H9 (cell line): ENCODE measurements at regions not wholly inside any gene's neighbourhood (a gene's known extent, or its start where the extent isn't known, plus 50 kb on each side); places are given as distances from the start of the nearest gene placed in this dataset.

ENCODE experiments used
- DNase-seq: peaks from one replicate; pipeline ENCODE4 v3.0.0-alpha.2; 2017
- H2AFZ ChIP-seq: one replicate; pipeline ENCODE4 v1.6.1; 2013; ENCODE audit warnings: mild to moderate bottlenecking, low read length, control low read depth, moderate library complexity
- H2AK5ac ChIP-seq: 2 replicates; pipeline ENCODE4 v1.6.1; 2013; ENCODE audit warnings: low read length, control low read depth, mixed read lengths; ENCODE audit not compliant: insufficient read length
- H2BK120ac ChIP-seq: one replicate; pipeline ENCODE4 v1.6.1; 2013; ENCODE audit warnings: low read depth, mild to moderate bottlenecking, low read length, control low read depth, inconsistent platforms; ENCODE audit not compliant: poor library complexity, severe bottlenecking
- H2BK12ac ChIP-seq: 2 replicates; pipeline ENCODE4 v1.6.1; 2013; ENCODE audit warnings: low read length, control low read depth, mixed read lengths, low read depth; ENCODE audit not compliant: insufficient read length
- H2BK15ac ChIP-seq: 2 replicates; pipeline ENCODE4 v1.6.1; 2013; ENCODE audit warnings: low read depth, low read length, control low read depth
- H2BK20ac ChIP-seq: one replicate; pipeline ENCODE4 v1.6.1; 2013; ENCODE audit warnings: low read depth, mild to moderate bottlenecking, low read length, control low read depth, inconsistent platforms; ENCODE audit not compliant: poor library complexity, severe bottlenecking
- H2BK5ac ChIP-seq: 2 replicates; pipeline ENCODE4 v1.6.1; 2013; ENCODE audit warnings: low read length, control low read depth, mixed read lengths; ENCODE audit not compliant: insufficient read length
- H3K14ac ChIP-seq: 2 replicates; pipeline ENCODE4 v1.6.1; 2013; ENCODE audit warnings: low read length, control low read depth; ENCODE audit not compliant: insufficient read depth
- H3K18ac ChIP-seq: 2 replicates; pipeline ENCODE4 v1.6.1; 2013; ENCODE audit warnings: low read depth, mild to moderate bottlenecking, mixed read lengths, low read length, control low read depth; ENCODE audit not compliant: insufficient read length
- H3K23ac ChIP-seq: 2 replicates; pipeline ENCODE4 v1.6.1; 2013; ENCODE audit warnings: low read length, control low read depth, mixed read lengths, low read depth; ENCODE audit not compliant: insufficient read length
- H3K23me2 ChIP-seq: 2 replicates; pipeline ENCODE4 v1.6.1; 2013; ENCODE audit warnings: low read depth, mild to moderate bottlenecking, mixed read lengths, low read length, control low read depth; ENCODE audit not compliant: insufficient read length, poor library complexity, severe bottlenecking
- H3K27ac ChIP-seq: 2 replicates; pipeline ENCODE4 v1.5.1; 2013; ENCODE audit warnings: low read length, control low read depth, mixed read lengths, low read depth; ENCODE audit not compliant: insufficient read length
- H3K27me3 ChIP-seq: 2 replicates; pipeline ENCODE4 v1.6.1; 2013; ENCODE audit warnings: low read length, control low read depth, inconsistent platforms; ENCODE audit not compliant: insufficient read depth
- H3K4ac ChIP-seq: 2 replicates; pipeline ENCODE4 v1.6.1; 2013; ENCODE audit warnings: low read depth, mild to moderate bottlenecking, control low read depth, inconsistent platforms, low read length, moderate library complexity
- H3K4me1 ChIP-seq: 2 replicates; pipeline ENCODE4 v1.6.1; 2013; ENCODE audit warnings: low read length, control low read depth, inconsistent platforms; ENCODE audit not compliant: insufficient read depth
- H3K4me2 ChIP-seq: 2 replicates; pipeline ENCODE4 v1.6.1; 2013; ENCODE audit warnings: low read length, control low read depth, mixed read lengths; ENCODE audit not compliant: insufficient read length, insufficient read depth
- H3K56ac ChIP-seq: 2 replicates; pipeline ENCODE4 v1.6.1; 2013; ENCODE audit warnings: low read depth, mild to moderate bottlenecking, mixed read lengths, low read length, control low read depth; ENCODE audit not compliant: insufficient read length
- H3K79me1 ChIP-seq: 2 replicates; pipeline ENCODE4 v1.6.1; 2013; ENCODE audit warnings: low read depth, mild to moderate bottlenecking, moderate library complexity, low read length, control low read depth, inconsistent platforms; ENCODE audit not compliant: insufficient read depth, poor library complexity, severe bottlenecking
- H3K79me2 ChIP-seq: 2 replicates; pipeline ENCODE4 v1.6.1; 2013; ENCODE audit warnings: low read length, control low read depth, inconsistent platforms; ENCODE audit not compliant: insufficient read depth
- H3K9ac ChIP-seq: 2 replicates; pipeline ENCODE4 v1.6.1; 2013; ENCODE audit warnings: low read length, control low read depth, mixed read lengths; ENCODE audit not compliant: insufficient read length; ENCODE audit errors: extremely low read depth
- H3K9me3 ChIP-seq: one replicate; pipeline ENCODE4 v1.6.1; 2013; ENCODE audit warnings: low read depth, low read length, inconsistent platforms; ENCODE audit not compliant: control insufficient read depth
- H3T11ph ChIP-seq: one replicate; pipeline ENCODE4 v1.6.1; 2013; ENCODE audit warnings: mild to moderate bottlenecking, low read length, control low read depth, inconsistent platforms
- H4K20me1 ChIP-seq: one replicate; pipeline ENCODE4 v1.6.1; 2013; ENCODE audit not compliant: control insufficient read depth, insufficient read length, insufficient read depth
- H4K5ac ChIP-seq: 2 replicates; pipeline ENCODE4 v1.6.1; 2013; ENCODE audit warnings: low read depth, mild to moderate bottlenecking, mixed read lengths, low read length, control low read depth; ENCODE audit not compliant: insufficient read length
- H4K8ac ChIP-seq: replicated peaks from 2 replicates; pipeline ENCODE4 v1.6.1; 2013; ENCODE audit warnings: low read length, control low read depth, mixed read lengths, low read depth; ENCODE audit not compliant: insufficient read length
- H4K91ac ChIP-seq: 2 replicates; pipeline ENCODE4 v1.6.1; 2013; ENCODE audit warnings: low read depth, mild to moderate bottlenecking, moderate library complexity, mixed read lengths, low read length, control low read depth; ENCODE audit not compliant: insufficient read length
- H3K27ac Mint-ChIP-seq, 3 experiments: 2 replicates in 2 of 3; 3 replicates in 1 of 3; pipeline ENCODE4 v1.8.0; 2020 to 2021; ENCODE audit warnings: mixed read lengths in 3 of 3, mild to moderate bottlenecking in 1 of 3, moderate library complexity in 1 of 3
- H3K27me3 Mint-ChIP-seq: 2 replicates; pipeline ENCODE4 v1.8.0; 2021; ENCODE audit warnings: low read depth, mild to moderate bottlenecking, moderate library complexity, mixed read lengths
- H3K36me3 Mint-ChIP-seq, 3 experiments: 2 replicates in 2 of 3; 3 replicates in 1 of 3; pipeline ENCODE4 v1.8.0; 2020 to 2021; ENCODE audit warnings: low read depth in 3 of 3, mixed read lengths in 3 of 3; ENCODE audit not compliant: insufficient read depth in 1 of 3
- H3K4me1 Mint-ChIP-seq, 2 experiments: 2 replicates each; pipeline ENCODE4 v1.8.0; 2020; ENCODE audit warnings: mixed read lengths in 2 of 2
- H3K4me3 Mint-ChIP-seq, 2 experiments: 2 replicates in 1 of 2; 3 replicates in 1 of 2; pipeline ENCODE4 v1.8.0; 2020 to 2021; ENCODE audit warnings: mild to moderate bottlenecking in 2 of 2, mixed read lengths in 2 of 2, moderate library complexity in 1 of 2
- H3K9me3 Mint-ChIP-seq, 2 experiments: 2 replicates in 1 of 2; 3 replicates in 1 of 2; pipeline ENCODE4 v1.8.0; 2020; ENCODE audit warnings: mild to moderate bottlenecking in 2 of 2, mixed read lengths in 2 of 2, moderate library complexity in 1 of 2
- CTCF ChIP-seq: fragments of 200-600 bp; sonication (generic); conservative IDR thresholded peaks from 3 replicates; pipeline ENCODE4 v1.8.0; 2021; ENCODE audit warnings: antibody characterized with exemption, mild to moderate bottlenecking
- WGBS: extraction: QIAGEN DNeasy Blood & Tissue Kit; methylation state at CpG from one replicate; pipeline ENCODE4 v1.1.7; 2013; ENCODE audit warnings: missing lambda C conversion rate, low lambda C conversion rate, mixed read lengths; ENCODE audit not compliant: insufficient read length; ENCODE audit errors: extremely low coverage; 5-methylcytosine and 5-hydroxymethylcytosine counted together

- Histone ChIP-seq H3K4me1 (no peaks in the 10 kb centered on the region), H3K79me1 (no peaks in the 10 kb centered on the region), H2BK20ac (no peak overlapping the region), H3K56ac (no peak overlapping the region), H3K14ac (no peak overlapping the region), H3K27me3 (no peaks in the 10 kb centered on the region), H2BK5ac (no peak overlapping the region), H4K91ac (no peak overlapping the region), H4K8ac (no peak overlapping the region), H3K18ac (no peak overlapping the region), H3K9ac (no peak overlapping the region), H4K20me1 (no peaks in the 10 kb centered on the region), H3K4ac (no peak overlapping the region), H3T11ph (no peak overlapping the region), H2BK12ac (no peak overlapping the region), H4K5ac (no peak overlapping the region), H3K79me2 (no peaks in the 10 kb centered on the region), H2BK120ac (no peak overlapping the region), H3K27ac (no peak overlapping the region), H3K9me3 (no peaks in the 10 kb centered on the region), H3K23me2 (no peaks in the 10 kb centered on the region), H2AFZ (no peak overlapping the region), H2BK15ac (no peak overlapping the region), H2AK5ac (no peak overlapping the region), H3K23ac (no peak overlapping the region), H3K4me2 (no peak overlapping the region)
- Mint-ChIP-seq H3K9me3 (no peaks in the 10 kb centered on the region), H3K4me1 (no peaks in the 10 kb centered on the region), H3K4me3 (no peak overlapping the region), H3K27me3 (no peaks in the 10 kb centered on the region), H3K36me3 (no peaks in the 10 kb centered on the region), H3K27ac (no peak overlapping the region)
- WGBS, result no CpG with 5 or more reads among the region's 15 CpGs
- DNase-seq, result no peak
- no peak for TF ChIP-seq CTCF
Observed at GRCh38 chr4:64545593-64545992, 136.3 kb upstream of the TECRL start.
